ENCODE measurements at regions not wholly inside any gene's neighbourhood (a gene's known extent, or its start where the extent isn't known, plus 50 kb on each side); places are given as distances from the start of the nearest gene placed in this dataset.

DNA sequence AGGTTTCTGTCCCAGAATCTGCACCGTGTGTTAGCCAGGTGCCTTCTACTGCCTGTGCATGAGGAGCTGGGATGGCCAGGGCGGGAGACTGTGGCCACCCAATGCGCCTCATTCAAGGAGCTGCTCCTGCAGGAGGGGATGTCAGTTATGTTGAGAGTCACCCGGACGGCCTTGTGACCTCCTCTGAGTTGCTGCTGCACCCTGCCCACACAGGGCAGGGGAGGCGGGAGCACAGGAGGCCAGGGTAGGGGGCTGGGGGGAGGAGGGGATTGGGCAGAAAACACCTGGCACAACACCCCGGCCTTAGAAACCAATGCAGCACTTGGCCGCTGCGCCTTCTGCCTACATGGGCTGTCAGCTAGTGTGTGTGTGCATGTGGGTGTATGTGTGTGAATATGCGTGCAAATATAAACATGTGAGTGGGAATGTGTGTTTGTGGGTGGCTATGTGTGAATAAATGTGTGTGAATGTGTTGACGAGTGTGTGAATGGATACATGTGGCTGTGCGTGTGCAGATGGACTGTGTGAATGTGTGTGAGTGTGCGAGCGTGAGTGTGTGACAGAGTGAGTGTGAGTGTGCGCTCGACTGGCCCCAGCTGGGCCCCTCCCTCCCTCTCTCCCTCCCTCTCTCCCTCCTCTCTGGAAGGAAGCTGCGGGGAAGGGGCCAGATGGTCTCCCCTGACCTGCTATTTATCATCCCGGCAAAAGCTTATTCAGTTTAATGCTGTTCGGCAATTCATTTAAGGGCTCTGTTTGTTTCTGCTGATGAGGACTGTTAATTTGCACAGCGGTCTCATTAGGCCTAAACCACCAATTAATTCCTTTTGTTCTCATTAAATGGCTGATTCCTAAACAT is 106.9 kb downstream of the TLE3 start:
- Histone ChIP-seq H3K4me1 (ENCODE audit: control insufficient read depth, insufficient read depth, low read depth, low read length) (no peaks in the 10 kb centered on the region), H3K18ac (ENCODE audit: low read depth in 1 of 2, low read length in 2 of 2) (no peak overlapping the region), H3K9me3 (ENCODE audit: control insufficient read depth, low read length) (peaks cover 8% of the 10 kb centered on the region), H2BK5ac (ENCODE audit: low read depth, low read length, poor library complexity, severe bottlenecking) (no peak overlapping the region), H3K79me1 (replicated peaks; ENCODE audit: low read length, poor library complexity, severe bottlenecking) (no peaks in the 10 kb centered on the region), H2AFZ (ENCODE audit: low read depth, low read length) (no peak overlapping the region), H2BK12ac (ENCODE audit: low read length in 2 of 2) (no peak overlapping the region), H3K9ac (ENCODE audit: low read length) (no peak overlapping the region), H3K4me2 (ENCODE audit: low read length, poor library complexity, severe bottlenecking) (no peak overlapping the region), H2BK120ac (ENCODE audit: low read depth, low read length) (no peak overlapping the region), H3K14ac (ENCODE audit: low read length in 2 of 2) (no peak overlapping the region), H3K27ac (ENCODE audit: low read length, poor library complexity, severe bottlenecking) (no peak overlapping the region), H3K27me3 (ENCODE audit: control insufficient read depth in 1 of 2, insufficient read depth in 1 of 2, low read length in 2 of 2) (peaks cover 83 to 86% of the 10 kb centered on the region in 2 experiments), H4K8ac (ENCODE audit: low read length) (no peak overlapping the region), H3K23ac (ENCODE audit: low read length in 2 of 2) (no peak overlapping the region), H2BK15ac (ENCODE audit: low read depth, poor library complexity, severe bottlenecking) (no peak overlapping the region), H3K4me3 (ENCODE audit: insufficient read depth in 1 of 2, low read depth in 1 of 2, low read length in 2 of 2) (no peak overlapping the region), H3K36me3 (ENCODE audit: control insufficient read depth in 1 of 2, insufficient read depth in 2 of 2, low read depth in 1 of 2, low read length in 2 of 2) (no peaks in the 10 kb centered on the region), H3K4ac (ENCODE audit: low read depth in 1 of 2, low read length in 2 of 2) (no peak overlapping the region), H4K91ac (ENCODE audit: low read length) (no peak overlapping the region), H2AK5ac (ENCODE audit: low read length, severe bottlenecking) (no peak overlapping the region)
- WGBS = 73% methylated on average over 12 of the region's 20 CpGs
- no peak for DNase-seq

DNA sequence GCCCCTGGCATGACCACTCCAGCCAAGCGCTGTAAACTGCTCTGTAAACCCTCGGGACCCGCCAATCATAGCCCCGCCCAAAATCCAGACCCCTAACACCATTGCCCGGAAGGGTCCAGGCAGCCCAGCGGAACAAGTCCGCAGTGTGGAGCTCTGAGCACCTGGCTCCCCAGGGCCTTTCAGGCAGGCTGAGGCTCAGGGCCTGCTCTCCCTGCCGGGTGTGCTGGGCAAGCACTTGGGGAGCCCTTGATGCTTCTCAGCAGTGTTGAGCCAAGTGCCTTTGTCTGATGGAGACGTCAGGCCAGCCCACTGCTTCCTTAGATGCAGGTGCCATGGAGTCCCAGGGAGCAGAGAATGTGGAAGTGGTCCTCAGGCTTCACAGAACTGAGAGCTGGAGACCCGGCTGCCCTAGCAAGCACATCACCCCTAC is 106.2 kb downstream of the TLE3 start:
- Histone ChIP-seq H3K36me3 (ENCODE audit: control insufficient read depth in 1 of 2, insufficient read depth in 2 of 2, low read depth in 1 of 2, low read length in 2 of 2) (no peaks in the 10 kb centered on the region), H3K14ac (ENCODE audit: low read length in 2 of 2) (no peak overlapping the region), H2AK5ac (ENCODE audit: low read length, severe bottlenecking) (no peak overlapping the region), H3K4me2 (ENCODE audit: low read length, poor library complexity, severe bottlenecking) (no peak overlapping the region), H2BK15ac (ENCODE audit: low read depth, poor library complexity, severe bottlenecking) (no peak overlapping the region), H4K91ac (ENCODE audit: low read length) (no peak overlapping the region), H3K4ac (ENCODE audit: low read depth in 1 of 2, low read length in 2 of 2) (no peak overlapping the region), H3K4me3 (ENCODE audit: insufficient read depth in 1 of 2, low read depth in 1 of 2, low read length in 2 of 2) (no peak overlapping the region), H2BK120ac (ENCODE audit: low read depth, low read length) (no peak overlapping the region), H3K9ac (ENCODE audit: low read length) (no peak overlapping the region), H2AFZ (ENCODE audit: low read depth, low read length) (no peak overlapping the region), H3K27ac (ENCODE audit: low read length, poor library complexity, severe bottlenecking) (no peak overlapping the region), H2BK12ac (ENCODE audit: low read length in 2 of 2) (no peak overlapping the region), H3K23ac (ENCODE audit: low read length in 2 of 2) (no peak overlapping the region), H3K4me1 (ENCODE audit: control insufficient read depth, insufficient read depth, low read depth, low read length) (no peaks in the 10 kb centered on the region), H3K9me3 (ENCODE audit: control insufficient read depth, low read length) (peaks cover 8% of the 10 kb centered on the region), H3K27me3 (ENCODE audit: control insufficient read depth in 1 of 2, insufficient read depth in 1 of 2, low read length in 2 of 2) (peaks cover 83 to 86% of the 10 kb centered on the region in 2 experiments), H4K8ac (ENCODE audit: low read length) (no peak overlapping the region), H2BK5ac (ENCODE audit: low read depth, low read length, poor library complexity, severe bottlenecking) (no peak overlapping the region), H3K79me1 (replicated peaks; ENCODE audit: low read length, poor library complexity, severe bottlenecking) (no peaks in the 10 kb centered on the region), H3K18ac (ENCODE audit: low read depth in 1 of 2, low read length in 2 of 2) (no peak overlapping the region)
- no peak for DNase-seq
- 74% methylated on average over 10 of the region's 10 CpGs for WGBS

DNA sequence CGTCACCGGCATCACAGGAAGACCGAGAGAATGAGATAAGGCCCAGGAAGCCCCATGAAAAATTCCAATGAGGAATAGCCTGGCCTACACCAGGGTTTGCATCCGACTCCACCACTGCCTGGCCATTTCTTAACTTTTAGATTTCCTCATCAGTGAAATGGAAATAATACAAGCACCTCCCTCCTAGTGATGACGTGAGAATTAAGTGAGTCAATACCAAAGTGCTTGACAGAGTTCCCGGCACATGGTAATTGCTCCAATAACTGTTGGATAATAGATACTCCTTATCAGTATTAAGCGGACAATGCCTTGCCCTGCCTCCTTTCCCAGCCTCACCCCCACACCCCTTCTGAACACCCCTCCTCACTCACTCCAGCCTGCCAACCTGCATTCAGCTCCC is 105.4 kb downstream of the TLE3 start:
- no peak overlapping the region for H2BK12ac ChIP-seq (ENCODE audit: low read length in 2 of 2)
- no peaks in the 10 kb centered on the region for H3K36me3 ChIP-seq (ENCODE audit: control insufficient read depth in 1 of 2, insufficient read depth in 2 of 2, low read depth in 1 of 2, low read length in 2 of 2)
- H3K23ac ChIP-seq (ENCODE audit: low read length in 2 of 2) = no peak overlapping the region
- no peak overlapping the region for H3K9ac ChIP-seq (ENCODE audit: low read length)
- no peak overlapping the region for H3K4me3 ChIP-seq (ENCODE audit: insufficient read depth in 1 of 2, low read depth in 1 of 2, low read length in 2 of 2)
- no peak overlapping the region for H3K4me2 ChIP-seq (ENCODE audit: low read length, poor library complexity, severe bottlenecking)
- H4K91ac ChIP-seq (ENCODE audit: low read length) = no peak overlapping the region
- no peak overlapping the region for H3K14ac ChIP-seq (ENCODE audit: low read length in 2 of 2)
- H3K27ac ChIP-seq (ENCODE audit: low read length, poor library complexity, severe bottlenecking) = no peak overlapping the region
- H2AK5ac ChIP-seq (ENCODE audit: low read length, severe bottlenecking) = no peak overlapping the region
- no peak overlapping the region for H2AFZ ChIP-seq (ENCODE audit: low read depth, low read length)
- H3K4ac ChIP-seq (ENCODE audit: low read depth in 1 of 2, low read length in 2 of 2) = no peak overlapping the region
- H3K79me1 ChIP-seq (replicated peaks; ENCODE audit: low read length, poor library complexity, severe bottlenecking) = no peaks in the 10 kb centered on the region
- H2BK15ac ChIP-seq (ENCODE audit: low read depth, poor library complexity, severe bottlenecking) = no peak overlapping the region
- H3K27me3 ChIP-seq (ENCODE audit: control insufficient read depth in 1 of 2, insufficient read depth in 1 of 2, low read length in 2 of 2) = peaks cover 76 to 79% of the 10 kb centered on the region in 2 experiments
- no peak overlapping the region for H3K18ac ChIP-seq (ENCODE audit: low read depth in 1 of 2, low read length in 2 of 2)
- no peaks in the 10 kb centered on the region for H3K4me1 ChIP-seq (ENCODE audit: control insufficient read depth, insufficient read depth, low read depth, low read length)
- peaks cover 8% of the 10 kb centered on the region for H3K9me3 ChIP-seq (ENCODE audit: control insufficient read depth, low read length)
- no peak overlapping the region for H2BK5ac ChIP-seq (ENCODE audit: low read depth, low read length, poor library complexity, severe bottlenecking)
- H2BK120ac ChIP-seq (ENCODE audit: low read depth, low read length) = no peak overlapping the region
- WGBS = 80% methylated on average over 7 of the region's 7 CpGs
- H4K8ac ChIP-seq (ENCODE audit: low read length) = no peak overlapping the region
- no peak for DNase-seq

DNA sequence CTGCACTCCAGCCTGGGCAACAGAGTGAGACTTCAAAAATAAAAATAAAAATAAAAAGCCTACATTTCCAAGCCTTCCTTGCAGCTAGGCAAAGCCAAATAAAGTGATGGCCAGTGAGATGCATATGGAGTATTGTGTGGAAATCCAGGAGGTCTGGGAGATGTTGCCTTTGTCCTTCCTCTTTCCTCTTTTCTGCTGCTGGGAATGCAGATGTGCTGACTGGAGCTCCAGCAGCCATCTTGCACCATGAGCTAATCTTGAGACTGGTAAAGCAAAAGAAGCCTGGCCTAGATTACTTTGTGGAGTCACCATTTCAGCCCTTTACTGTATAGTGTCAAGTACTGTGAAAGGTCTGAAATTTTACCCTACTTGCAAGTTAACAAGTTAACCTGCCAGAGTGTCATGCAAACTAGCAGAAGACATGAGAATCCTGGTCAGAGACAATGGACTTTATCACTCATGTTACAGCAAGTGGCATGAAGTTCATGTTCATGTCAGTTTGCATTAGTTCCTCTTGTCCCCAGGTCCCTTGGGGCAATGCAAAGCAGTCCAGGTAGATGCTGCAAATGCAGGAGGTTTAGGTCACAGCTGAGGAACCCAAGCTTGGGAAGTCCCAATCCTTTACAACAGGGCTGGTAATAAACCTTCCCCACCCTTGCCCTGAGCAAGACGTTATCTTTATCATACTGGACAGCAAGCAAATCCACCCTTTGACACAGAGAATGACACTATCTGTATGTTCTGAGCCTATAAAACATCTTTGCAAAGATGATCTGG is 103.1 kb downstream of the TLE3 start:
- H3K36me3 ChIP-seq (ENCODE audit: control insufficient read depth in 1 of 2, insufficient read depth in 2 of 2, low read depth in 1 of 2, low read length in 2 of 2) = peaks cover 0 to 3% of the 10 kb centered on the region in 2 experiments
- H2BK12ac ChIP-seq (ENCODE audit: low read length in 2 of 2) = no peak overlapping the region
- H3K27ac ChIP-seq (ENCODE audit: low read length, poor library complexity, severe bottlenecking) = no peak overlapping the region
- H3K14ac ChIP-seq (ENCODE audit: low read length in 2 of 2) = no peak overlapping the region
- no peak overlapping the region for H3K9ac ChIP-seq (ENCODE audit: low read length)
- H3K4me1 ChIP-seq (ENCODE audit: control insufficient read depth, insufficient read depth, low read depth, low read length) = peaks cover 2% of the 10 kb centered on the region
- H3K23ac ChIP-seq (ENCODE audit: low read length in 2 of 2) = no peak overlapping the region
- H4K8ac ChIP-seq (ENCODE audit: low read length) = no peak overlapping the region
- H3K4ac ChIP-seq (ENCODE audit: low read depth in 1 of 2, low read length in 2 of 2) = no peak overlapping the region
- no peak overlapping the region for H3K4me2 ChIP-seq (ENCODE audit: low read length, poor library complexity, severe bottlenecking)
- WGBS = 87% methylated on average over 1 of the region's 1 CpG
- DNase-seq = no peak
- peaks cover 8% of the 10 kb centered on the region for H3K9me3 ChIP-seq (ENCODE audit: control insufficient read depth, low read length)
- H2AFZ ChIP-seq (ENCODE audit: low read depth, low read length) = no peak overlapping the region
- H4K91ac ChIP-seq (ENCODE audit: low read length) = no peak overlapping the region
- no peak overlapping the region for H3K4me3 ChIP-seq (ENCODE audit: insufficient read depth in 1 of 2, low read depth in 1 of 2, low read length in 2 of 2)
- H2BK15ac ChIP-seq (ENCODE audit: low read depth, poor library complexity, severe bottlenecking) = no peak overlapping the region
- H3K27me3 ChIP-seq (ENCODE audit: control insufficient read depth in 1 of 2, insufficient read depth in 1 of 2, low read length in 2 of 2) = peaks cover 59 to 61% of the 10 kb centered on the region in 2 experiments
- no peak overlapping the region for H2BK5ac ChIP-seq (ENCODE audit: low read depth, low read length, poor library complexity, severe bottlenecking)
- H3K79me1 ChIP-seq (replicated peaks; ENCODE audit: low read length, poor library complexity, severe bottlenecking) = no peaks in the 10 kb centered on the region
- no peak overlapping the region for H2AK5ac ChIP-seq (ENCODE audit: low read length, severe bottlenecking)
- H2BK120ac ChIP-seq (ENCODE audit: low read depth, low read length) = no peak overlapping the region
- no peak overlapping the region for H3K18ac ChIP-seq (ENCODE audit: low read depth in 1 of 2, low read length in 2 of 2)
